CD14-positive monocyte (primary cell): ENCODE measurements at regions not wholly inside any gene's neighbourhood (a gene's known extent, or its start where the extent isn't known, plus 50 kb on each side); places are given as distances from the start of the nearest gene placed in this dataset.

Experiments
- DNase-seq, 3 donors: peaks; one replicate each; pipeline ENCODE4 v3.0.0-alpha.2; 2011 to 2022
- H2AFZ ChIP-seq: 2 replicates; pipeline ENCODE4 v1.6.0; 2012; ENCODE audit warnings: mild to moderate bottlenecking, low read depth, low read length, inconsistent platforms; ENCODE audit not compliant: insufficient read depth, poor library complexity, severe bottlenecking
- H3K27ac ChIP-seq, 2 donors: 1 replicate in 1 of 2; 2 replicates in 1 of 2; pipeline ENCODE4 v1.5.1; 2012 to 2013; ENCODE audit warnings: low read length in 2 of 2, control low read depth in 1 of 2, inconsistent platforms in 1 of 2, low read depth in 1 of 2, mild to moderate bottlenecking in 1 of 2
- H3K27me3 ChIP-seq, 2 donors: one replicate each; pipeline versions ENCODE4 v1.6.0 to v1.6.1; 2011 to 2013; ENCODE audit warnings: low read length in 2 of 2; ENCODE audit not compliant: control insufficient read depth in 2 of 2, insufficient read depth in 2 of 2
- H3K36me3 ChIP-seq, 2 donors: replicated peaks in 1 of 2; 1 replicate in 1 of 2; 2 replicates in 1 of 2; pipeline versions ENCODE4 v1.5.1 to v1.6.1; 2012 to 2013; ENCODE audit warnings: low read length in 2 of 2, control low read depth in 1 of 2, inconsistent platforms in 1 of 2, mild to moderate bottlenecking in 1 of 2; ENCODE audit not compliant: insufficient read depth in 2 of 2, control insufficient read depth in 1 of 2
- H3K4me1 ChIP-seq, 2 donors: 1 replicate in 1 of 2; 2 replicates in 1 of 2; pipeline versions ENCODE4 v1.5.1 to v1.6.1; 2012 to 2013; ENCODE audit warnings: low read length in 2 of 2, control low read depth in 1 of 2, inconsistent platforms in 1 of 2, mild to moderate bottlenecking in 1 of 2, moderate library complexity in 1 of 2; ENCODE audit not compliant: insufficient read depth in 2 of 2, control insufficient read depth in 1 of 2
- H3K4me2 ChIP-seq: replicated peaks from 2 replicates; pipeline ENCODE3; 2012; ENCODE audit warnings: low read length, moderate library complexity, mild to moderate bottlenecking; ENCODE audit not compliant: poor library complexity, severe bottlenecking; ENCODE audit errors: extremely low read depth
- H3K4me3 ChIP-seq, 3 experiments: fragments of 200-600 bp in 1 of 3; sonication (generic) in 1 of 3; replicated peaks in 1 of 3; 1 replicate in 2 of 3; 2 replicates in 1 of 3; pipeline ENCODE4 v1.5.1; 2011 to 2013; ENCODE audit warnings: low read length in 3 of 3, mild to moderate bottlenecking in 3 of 3, control low read depth in 2 of 3, low read depth in 2 of 3, inconsistent platforms in 1 of 3, moderate library complexity in 1 of 3
- H3K79me2 ChIP-seq: 2 replicates; pipeline ENCODE4 v1.6.0; 2012; ENCODE audit warnings: mild to moderate bottlenecking, control low read depth, inconsistent platforms, low read length, moderate library complexity; ENCODE audit not compliant: insufficient read depth
- H3K9ac ChIP-seq: 2 replicates; pipeline ENCODE4 v1.6.0; 2017; ENCODE audit warnings: low read length, mild to moderate bottlenecking; ENCODE audit not compliant: insufficient read depth, poor library complexity, severe bottlenecking
- H3K9me3 ChIP-seq, 2 donors: replicated peaks in 1 of 2; 1 replicate in 1 of 2; 2 replicates in 1 of 2; pipeline versions ENCODE4 v1.5.1 to v1.6.1; 2012 to 2013; ENCODE audit warnings: low read length in 2 of 2, control low read depth in 1 of 2; ENCODE audit not compliant: control insufficient read depth in 1 of 2, insufficient read depth in 1 of 2
- H4K20me1 ChIP-seq: 2 replicates; pipeline ENCODE4 v1.6.0; 2012; ENCODE audit warnings: mild to moderate bottlenecking, low read length, control low read depth, moderate library complexity; ENCODE audit not compliant: insufficient read depth
- H3K27ac Mint-ChIP-seq, 7 donors: one replicate each; pipeline ENCODE4 v1.8.0; 2020; ENCODE audit warnings: mild to moderate bottlenecking in 7 of 7, mixed read lengths in 7 of 7, moderate library complexity in 6 of 7, inconsistent platforms in 2 of 7
- H3K27me3 Mint-ChIP-seq, 3 donors: one replicate each; pipeline ENCODE4 v1.8.0; 2021 to 2022; ENCODE audit warnings: low read depth in 3 of 3, mild to moderate bottlenecking in 3 of 3, mixed read lengths in 3 of 3, moderate library complexity in 3 of 3, inconsistent platforms in 1 of 3
- H3K36me3 Mint-ChIP-seq, 2 donors: one replicate each; pipeline ENCODE4 v1.8.0; 2020; ENCODE audit warnings: mixed read lengths in 2 of 2, inconsistent platforms in 1 of 2, mild to moderate bottlenecking in 1 of 2
- H3K4me1 Mint-ChIP-seq: one replicate; pipeline ENCODE4 v1.8.0; 2020; ENCODE audit warnings: mild to moderate bottlenecking, mixed read lengths
- H3K4me3 Mint-ChIP-seq, 2 donors: one replicate each; pipeline ENCODE4 v1.8.0; 2020; ENCODE audit warnings: mild to moderate bottlenecking in 2 of 2, mixed read lengths in 2 of 2, moderate library complexity in 1 of 2
- H3K9me3 Mint-ChIP-seq, 7 donors: one replicate each; pipeline ENCODE4 v1.8.0; 2020 to 2022; ENCODE audit warnings: mixed read lengths in 7 of 7, mild to moderate bottlenecking in 6 of 7, moderate library complexity in 6 of 7, inconsistent platforms in 2 of 7
- CTCF ChIP-seq: fragments of 200-600 bp; IDR thresholded peaks from one replicate; pipeline ENCODE4 v1.8.0; 2022; ENCODE audit warnings: antibody characterized with exemption, mild to moderate bottlenecking
- WGBS: methylation state at CpG from one replicate; pipeline ENCODE4 v1.1.5; 2013; ENCODE audit warnings: missing lambda C conversion rate; ENCODE audit not compliant: insufficient coverage; 5-methylcytosine and 5-hydroxymethylcytosine counted together
- intact Hi-C, 2 donors: fragments of 100-400 bp; cut with micrococcal nuclease; formaldehyde crosslinking; loops; one replicate each; pipeline versions ENCODE4 v1.15.0 to v1.15.1; 2023

GRCh38 chr10:3264161-3264761, 91.7 kb upstream of the PITRM1 start:
- Histone ChIP-seq H4K20me1 (no peaks in the 10 kb centered on the region), H3K79me2 (no peaks in the 10 kb centered on the region), H3K4me3 (no peak overlapping the region), H3K4me2 (no peak overlapping the region), H3K4me1 (peaks cover 5 to 6% of the 10 kb centered on the region in 2 donors), H2AFZ (peak overlapping the region; percentile 17), H3K27me3 (no peaks in the 10 kb centered on the region), H3K9ac (no peak overlapping the region), H3K36me3 (no peaks in the 10 kb centered on the region), H3K9me3 (no peaks in the 10 kb centered on the region), H3K27ac (no peak overlapping the region)
- 55% methylated on average over 9 of the region's 12 CpGs for WGBS
- no peak for TF ChIP-seq CTCF
- Mint-ChIP-seq H3K36me3 (no peaks in the 10 kb centered on the region), H3K27ac (peak overlapping the region in 1 of 7 donors; percentile 3), H3K27me3 (peaks cover 2 to 4% (median 2%) of the 10 kb centered on the region in 3 donors), H3K4me3 (peak overlapping the region in 1 of 2 donors; percentile 35), H3K4me1 (peaks cover 7% of the 10 kb centered on the region), H3K9me3 (peaks cover 0 to 2% (median 0%) of the 10 kb centered on the region in 7 donors)
- intact Hi-C loops: no loop called here
- no peak for DNase-seq

DNA sequence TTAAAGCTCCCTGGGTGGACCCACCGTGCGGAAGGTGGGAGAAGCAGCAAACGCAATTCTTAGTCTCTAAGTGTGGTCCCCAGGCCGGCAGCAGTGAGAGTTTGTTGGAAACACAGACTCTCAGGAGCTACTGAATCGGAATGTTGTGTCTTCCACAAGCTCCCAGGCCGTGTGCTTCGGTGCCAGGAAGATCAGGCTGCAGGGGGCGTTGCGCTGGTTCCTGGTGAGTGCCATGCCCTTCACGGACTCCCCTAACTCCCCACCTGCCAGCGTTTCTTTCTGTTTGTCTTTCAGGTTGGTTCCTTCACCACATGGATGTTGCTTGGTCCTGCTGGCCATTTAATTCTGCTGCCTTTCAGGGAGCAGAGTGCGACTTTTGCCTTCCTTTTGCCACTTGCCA, 91.2 kb upstream of the PITRM1 start:
- Histone ChIP-seq H3K27me3 (no peaks in the 10 kb centered on the region), H3K79me2 (no peaks in the 10 kb centered on the region), H2AFZ (peak overlapping the region; percentile 17), H3K36me3 (no peaks in the 10 kb centered on the region), H3K4me3 (no peak overlapping the region), H3K9ac (no peak overlapping the region), H3K4me2 (no peak overlapping the region), H4K20me1 (no peaks in the 10 kb centered on the region), H3K9me3 (no peaks in the 10 kb centered on the region), H3K27ac (no peak overlapping the region), H3K4me1 (peaks cover 5 to 6% of the 10 kb centered on the region in 2 donors)
- Mint-ChIP-seq H3K27me3 (peaks cover 3 to 4% (median 3%) of the 10 kb centered on the region in 3 donors), H3K4me3 (no peak overlapping the region), H3K9me3 (peaks cover 0 to 2% (median 0%) of the 10 kb centered on the region in 7 donors), H3K36me3 (no peaks in the 10 kb centered on the region), H3K27ac (no peak overlapping the region), H3K4me1 (peaks cover 7% of the 10 kb centered on the region)
- intact Hi-C loops: no loop called here
- TF ChIP-seq CTCF: no peak
- 91% methylated on average over 12 of the region's 12 CpGs for WGBS
- DNase-seq: no peak
